Fibroblast of the aortic adventitia (primary cell): ENCODE measurements at regions not wholly inside any gene's neighbourhood (a gene's known extent, or its start where the extent isn't known, plus 50 kb on each side); places are given as distances from the start of the nearest gene placed in this dataset.

Source experiments
- DNase-seq: peaks from one replicate; pipeline ENCODE4 v3.0.0-alpha.2; 2010; ENCODE audit warnings: low read depth
- H3K4me3 ChIP-seq: 2 replicates; pipeline ENCODE4 v1.5.1; 2011; ENCODE audit warnings: low read depth, mild to moderate bottlenecking, control low read depth, low read length, moderate library complexity
- TF ChIP-seq, protein P1 (sequence below): IDR thresholded peaks from 2 replicates; pipeline ENCODE4 v1.5.1; 2011; ENCODE audit warnings: mild to moderate bottlenecking, low read length, control low read depth, inconsistent platforms; ENCODE audit not compliant: insufficient read depth

DNA sequence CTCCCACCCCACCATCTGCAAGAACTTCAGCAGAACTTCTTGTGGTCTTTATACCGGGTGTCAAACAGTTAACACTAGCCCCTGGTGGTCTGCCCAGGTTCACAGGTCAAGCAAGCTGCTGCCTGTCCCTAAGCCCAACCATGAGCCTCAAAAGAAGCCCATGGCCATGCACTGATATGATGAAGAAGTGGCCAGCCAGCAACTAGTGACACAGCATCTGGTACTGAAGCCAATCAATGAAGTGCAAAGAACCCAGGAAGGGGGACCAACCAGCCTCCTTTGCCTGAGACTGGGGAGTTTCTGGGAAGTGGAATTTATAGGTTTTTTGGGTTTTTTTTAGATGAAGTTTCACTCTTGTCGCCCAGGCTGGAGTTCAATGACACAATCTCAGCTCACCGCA is 127.8 kb downstream of the MAFB start:
- DNase-seq = no peak
- TF ChIP-seq, protein P1, sequence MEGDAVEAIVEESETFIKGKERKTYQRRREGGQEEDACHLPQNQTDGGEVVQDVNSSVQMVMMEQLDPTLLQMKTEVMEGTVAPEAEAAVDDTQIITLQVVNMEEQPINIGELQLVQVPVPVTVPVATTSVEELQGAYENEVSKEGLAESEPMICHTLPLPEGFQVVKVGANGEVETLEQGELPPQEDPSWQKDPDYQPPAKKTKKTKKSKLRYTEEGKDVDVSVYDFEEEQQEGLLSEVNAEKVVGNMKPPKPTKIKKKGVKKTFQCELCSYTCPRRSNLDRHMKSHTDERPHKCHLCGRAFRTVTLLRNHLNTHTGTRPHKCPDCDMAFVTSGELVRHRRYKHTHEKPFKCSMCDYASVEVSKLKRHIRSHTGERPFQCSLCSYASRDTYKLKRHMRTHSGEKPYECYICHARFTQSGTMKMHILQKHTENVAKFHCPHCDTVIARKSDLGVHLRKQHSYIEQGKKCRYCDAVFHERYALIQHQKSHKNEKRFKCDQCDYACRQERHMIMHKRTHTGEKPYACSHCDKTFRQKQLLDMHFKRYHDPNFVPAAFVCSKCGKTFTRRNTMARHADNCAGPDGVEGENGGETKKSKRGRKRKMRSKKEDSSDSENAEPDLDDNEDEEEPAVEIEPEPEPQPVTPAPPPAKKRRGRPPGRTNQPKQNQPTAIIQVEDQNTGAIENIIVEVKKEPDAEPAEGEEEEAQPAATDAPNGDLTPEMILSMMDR = no peak
- H3K4me3 ChIP-seq = no peak overlapping the region

DNA sequence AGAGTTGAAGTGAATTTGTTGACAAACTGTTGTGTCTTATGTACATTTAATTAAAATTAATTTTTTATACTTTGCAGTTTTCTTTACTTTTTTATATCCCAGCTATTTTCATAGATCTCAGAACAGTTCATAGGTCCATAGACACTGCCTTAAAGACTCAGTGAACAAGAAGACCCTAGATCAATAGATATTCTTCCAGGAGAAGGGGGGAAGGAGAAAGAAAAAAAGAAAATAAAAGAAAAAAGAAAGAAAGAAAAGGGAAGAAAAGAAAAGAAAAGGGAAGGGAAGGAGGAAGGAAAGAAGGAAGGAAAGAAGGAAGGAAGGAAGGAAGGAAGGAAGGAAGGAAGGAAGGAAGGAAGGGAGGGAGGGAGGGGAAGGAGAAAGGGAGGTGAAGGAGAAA is 130.8 kb downstream of the MAFB start:
- H3K4me3 ChIP-seq = no peak overlapping the region
- DNase-seq = no peak
- TF ChIP-seq, protein P1 = no peak

DNA sequence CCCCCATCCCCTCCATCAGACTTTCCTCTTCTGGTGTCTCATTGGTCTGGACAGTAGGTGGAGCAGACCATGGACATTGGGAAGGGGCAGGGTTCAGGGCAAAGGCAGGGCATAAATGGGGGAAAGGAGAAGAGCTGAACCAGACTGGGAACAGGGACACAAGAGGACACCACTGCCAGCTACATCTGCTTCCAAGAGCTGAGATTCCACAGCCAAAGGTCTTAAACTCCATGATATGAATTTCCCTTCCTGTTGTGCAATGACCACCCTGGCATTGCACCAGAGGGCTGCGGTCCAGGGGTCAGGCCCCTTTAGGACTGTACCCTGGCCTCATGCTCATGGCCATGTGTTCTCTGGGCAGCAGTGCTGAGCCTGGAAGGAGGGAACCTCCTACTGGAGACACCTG is 137.9 kb downstream of the MAFB start:
- no peak for DNase-seq
- no peak overlapping the region for H3K4me3 ChIP-seq
- TF ChIP-seq, protein P1 = no peak

DNA sequence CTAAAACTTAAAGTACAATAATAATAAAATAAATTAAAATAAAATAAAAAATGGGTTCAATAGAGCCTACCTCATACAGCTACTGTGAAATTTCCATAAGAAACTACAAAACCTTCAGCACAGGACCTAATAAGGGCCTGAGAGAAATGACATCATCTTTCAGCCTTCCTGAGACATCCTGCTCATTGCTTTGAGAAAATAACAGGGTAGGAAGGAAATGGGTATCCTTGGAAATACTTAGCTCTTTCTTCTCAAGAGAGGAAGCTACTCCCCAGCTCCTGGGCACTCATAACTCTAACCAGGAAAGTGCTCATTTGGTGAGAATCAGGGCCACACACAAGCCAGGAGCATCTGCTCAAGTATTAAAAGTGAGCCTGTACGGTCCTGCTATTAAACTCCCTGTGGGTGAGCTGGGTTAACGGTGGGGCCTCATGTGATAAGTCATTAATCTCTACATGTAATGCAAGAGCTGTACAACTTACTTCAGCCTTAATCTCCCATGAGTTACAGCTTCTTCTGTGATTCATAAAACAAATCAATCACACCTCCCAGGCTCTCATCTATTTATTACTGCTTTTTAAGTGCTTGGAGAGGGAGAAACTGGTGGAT is 141.4 kb downstream of the MAFB start:
- TF ChIP-seq, protein P1 = no peak
- H3K4me3 ChIP-seq = no peak overlapping the region
- DNase-seq = no peak

DNA sequence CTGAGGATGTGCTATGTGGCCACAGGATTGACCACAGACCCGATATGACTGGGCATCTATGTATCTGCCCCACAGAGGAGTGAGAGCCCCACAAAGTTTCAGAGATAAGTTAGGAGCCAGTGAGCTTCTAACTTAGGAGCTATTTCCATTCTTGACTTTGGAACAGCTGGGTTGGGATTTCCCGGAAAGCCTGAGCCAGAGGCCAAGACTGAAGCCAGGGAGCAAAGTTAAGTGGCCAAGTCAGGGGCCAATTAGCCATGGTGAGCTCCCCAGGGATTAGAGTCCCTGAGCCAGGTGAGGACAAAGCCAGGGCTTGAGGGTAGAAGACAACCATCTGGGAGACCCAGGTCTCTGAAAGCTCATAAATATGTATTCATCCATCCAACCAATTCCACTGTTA is 143.6 kb downstream of the MAFB start:
- no peak for DNase-seq
- TF ChIP-seq, protein P1 = no peak
- no peak overlapping the region for H3K4me3 ChIP-seq

DNA sequence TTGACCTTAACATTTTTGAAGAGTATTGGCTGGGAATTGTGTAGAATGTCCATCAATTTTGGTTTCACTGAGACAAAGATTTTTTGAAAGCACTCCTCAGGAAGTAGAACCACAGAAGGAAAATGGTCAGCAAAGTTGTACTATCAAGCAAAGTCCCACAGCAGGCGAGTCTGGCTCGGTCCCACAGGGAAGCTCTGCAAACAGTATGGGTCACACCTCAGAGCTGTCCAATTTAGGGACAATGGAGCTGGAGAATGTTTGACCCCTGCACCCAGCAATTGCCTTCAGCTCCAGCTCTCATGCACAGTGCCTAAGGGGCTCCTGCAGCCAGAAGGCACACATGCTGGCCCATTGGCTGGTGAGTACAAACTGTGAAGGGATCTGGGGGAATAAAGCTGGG is 147.0 kb downstream of the MAFB start:
- TF ChIP-seq, protein P1 = no peak
- DNase-seq = no peak
- H3K4me3 ChIP-seq = no peak overlapping the region

DNA sequence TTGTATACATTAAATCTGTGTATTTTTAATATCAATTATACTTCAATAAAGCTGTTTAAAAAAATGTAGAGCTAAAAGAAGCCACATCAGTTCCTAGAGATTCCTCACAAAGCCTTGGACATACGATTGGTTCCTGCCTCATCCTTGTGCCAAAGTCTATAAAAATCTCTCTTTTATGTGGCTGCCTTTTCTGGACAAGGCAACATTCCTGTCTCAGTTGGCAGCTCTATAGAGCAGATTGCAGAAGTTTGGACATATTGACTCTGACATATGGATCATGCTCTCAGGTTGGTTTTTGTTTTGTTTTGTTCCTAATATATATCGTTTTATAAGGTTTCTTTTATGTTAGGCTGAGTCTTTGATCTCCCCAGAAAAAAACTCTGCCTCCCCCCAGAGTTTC is 148.9 kb downstream of the MAFB start:
- TF ChIP-seq, protein P1 = no peak
- DNase-seq = no peak
- H3K4me3 ChIP-seq = no peak overlapping the region
